HG03108 (cell line): ENCODE measurements at regions not wholly inside any gene's neighbourhood (a gene's known extent, or its start where the extent isn't known, plus 50 kb on each side); places are given as distances from the start of the nearest gene placed in this dataset.

Experiments used
- ATAC-seq: cut with Tn5 transposase; IDR thresholded peaks from one replicate; pipeline ENCODE4 v1.9.1; 2021; ENCODE audit warnings: moderate library complexity; ENCODE audit not compliant: unreplicated experiment

- no peak for ATAC-seq
Observed at GRCh38 chr12:132439333-132439904, 50.5 kb upstream of the FBRSL1 start.

GRCh38 chr12:132438726-132439125 is 51.2 kb upstream of the FBRSL1 start:
- no peak for ATAC-seq

GRCh38 chr12:132437943-132438700 is 51.8 kb upstream of the FBRSL1 start:
- no peak for ATAC-seq

- ATAC-seq = no peak
Observed at GRCh38 chr12:132437252-132437932, 52.6 kb upstream of the FBRSL1 start.

- ATAC-seq = no peak
Observed at GRCh38 chr12:132436791-132437251, 53.1 kb upstream of the FBRSL1 start.

- ATAC-seq = no peak
Observed at GRCh38 chr12:132435486-132436187, 54.3 kb upstream of the FBRSL1 start.

- ATAC-seq = no peak
Observed at GRCh38 chr12:132433641-132434395, 56.1 kb upstream of the FBRSL1 start.

GRCh38 chr12:132432721-132433577 is 57.0 kb upstream of the FBRSL1 start:
- ATAC-seq = no peak

- no peak for ATAC-seq
Observed at GRCh38 chr12:132432126-132432705, 57.7 kb upstream of the FBRSL1 start.

- ATAC-seq = no peak
Observed at GRCh38 chr12:132430838-132431774, 58.8 kb upstream of the FBRSL1 start.

GRCh38 chr12:132429946-132430643 is 59.9 kb upstream of the FBRSL1 start:
- ATAC-seq = peak; percentile 81

- no peak for ATAC-seq
Observed at GRCh38 chr12:132429602-132429945, 60.4 kb upstream of the FBRSL1 start.

GRCh38 chr12:132428936-132429601 is 60.9 kb upstream of the FBRSL1 start:
- no peak for ATAC-seq

GRCh38 chr12:132427999-132428935 is 61.7 kb upstream of the FBRSL1 start:
- ATAC-seq = no peak

- no peak for ATAC-seq
Observed at GRCh38 chr12:132427174-132427768, 62.7 kb upstream of the FBRSL1 start.
